Brain microvascular endothelial cell (primary cell): ENCODE measurements at regions not wholly inside any gene's neighbourhood (a gene's known extent, or its start where the extent isn't known, plus 50 kb on each side); places are given as distances from the start of the nearest gene placed in this dataset.

Experiments used
- DNase-seq: peaks from one replicate; pipeline ENCODE4 v3.0.0-alpha.2; 2020
- H3K27ac ChIP-seq: fragments of 250-450 bp; sonication (Bioruptor Pico); 2 replicates; pipeline ENCODE4 v1.5.1; 2020; ENCODE audit warnings: mild to moderate bottlenecking, moderate library complexity
- H3K27me3 ChIP-seq: fragments of 250-450 bp; sonication (Bioruptor Pico); replicated peaks from 2 replicates; pipeline ENCODE4 v1.5.1; 2020; ENCODE audit warnings: mild to moderate bottlenecking
- H3K36me3 ChIP-seq: fragments of 250-450 bp; sonication (Bioruptor Pico); replicated peaks from 2 replicates; pipeline ENCODE4 v1.5.1; 2020; ENCODE audit warnings: mild to moderate bottlenecking
- H3K4me3 ChIP-seq: 2 replicates; pipeline ENCODE4 v1.5.1; 2011; ENCODE audit warnings: low read depth, mild to moderate bottlenecking, control low read depth, low read length, moderate library complexity
- in situ Hi-C: cut with HindIII; loops from 2 replicates; pipeline ENCODE4 v1.10.0; 2017; ENCODE audit warnings: low sequenced_read_pairs, low pct_ligation_motif_present
- TF ChIP-seq, protein P1 (sequence below): IDR thresholded peaks from 2 replicates; pipeline ENCODE4 v1.5.1; 2011; ENCODE audit warnings: low read depth, mild to moderate bottlenecking, moderate library complexity, low read length, control low read depth, inconsistent platforms; ENCODE audit errors: missing control alignments

GRCh38 chr2:23323198-23323916, 61.6 kb upstream of the KLHL29 start:
- no peak for DNase-seq
- in situ Hi-C loops: no loop called here

GRCh38 chr2:23323917-23324680, 60.9 kb upstream of the KLHL29 start:
- no peaks in the 10 kb centered on the region for H3K27me3 ChIP-seq
- no peaks in the 10 kb centered on the region for H3K36me3 ChIP-seq
- in situ Hi-C loops: no loop called here
- no peak overlapping the region for H3K27ac ChIP-seq
- DNase-seq: no peak
- no peak overlapping the region for H3K4me3 ChIP-seq
- TF ChIP-seq, protein P1, sequence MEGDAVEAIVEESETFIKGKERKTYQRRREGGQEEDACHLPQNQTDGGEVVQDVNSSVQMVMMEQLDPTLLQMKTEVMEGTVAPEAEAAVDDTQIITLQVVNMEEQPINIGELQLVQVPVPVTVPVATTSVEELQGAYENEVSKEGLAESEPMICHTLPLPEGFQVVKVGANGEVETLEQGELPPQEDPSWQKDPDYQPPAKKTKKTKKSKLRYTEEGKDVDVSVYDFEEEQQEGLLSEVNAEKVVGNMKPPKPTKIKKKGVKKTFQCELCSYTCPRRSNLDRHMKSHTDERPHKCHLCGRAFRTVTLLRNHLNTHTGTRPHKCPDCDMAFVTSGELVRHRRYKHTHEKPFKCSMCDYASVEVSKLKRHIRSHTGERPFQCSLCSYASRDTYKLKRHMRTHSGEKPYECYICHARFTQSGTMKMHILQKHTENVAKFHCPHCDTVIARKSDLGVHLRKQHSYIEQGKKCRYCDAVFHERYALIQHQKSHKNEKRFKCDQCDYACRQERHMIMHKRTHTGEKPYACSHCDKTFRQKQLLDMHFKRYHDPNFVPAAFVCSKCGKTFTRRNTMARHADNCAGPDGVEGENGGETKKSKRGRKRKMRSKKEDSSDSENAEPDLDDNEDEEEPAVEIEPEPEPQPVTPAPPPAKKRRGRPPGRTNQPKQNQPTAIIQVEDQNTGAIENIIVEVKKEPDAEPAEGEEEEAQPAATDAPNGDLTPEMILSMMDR: no peak

More at GRCh38 chr2:23323198-23323916, 61.6 kb upstream of the KLHL29 start:
- TF ChIP-seq, protein P1: no peak
- Histone ChIP-seq H3K4me3 (no peak overlapping the region), H3K27me3 (no peaks in the 10 kb centered on the region), H3K27ac (no peak overlapping the region), H3K36me3 (no peaks in the 10 kb centered on the region)

GRCh38 chr2:23326330-23326729, 58.6 kb upstream of the KLHL29 start:
- TF ChIP-seq, protein P1: no peak
- Histone ChIP-seq H3K27ac (no peak overlapping the region), H3K27me3 (no peaks in the 10 kb centered on the region), H3K4me3 (no peak overlapping the region), H3K36me3 (no peaks in the 10 kb centered on the region)
- DNase-seq: no peak
- in situ Hi-C loops: no loop called here

GRCh38 chr2:23327416-23327815, 57.6 kb upstream of the KLHL29 start:
- H3K4me3 ChIP-seq: no peak overlapping the region
- in situ Hi-C loops: no loop called here
- no peak overlapping the region for H3K27ac ChIP-seq
- H3K27me3 ChIP-seq: no peaks in the 10 kb centered on the region
- no peaks in the 10 kb centered on the region for H3K36me3 ChIP-seq
- TF ChIP-seq, protein P1: no peak
- DNase-seq: no peak

- H3K36me3 ChIP-seq: no peaks in the 10 kb centered on the region
- no peak for DNase-seq
- H3K27ac ChIP-seq: no peak overlapping the region
- no peaks in the 10 kb centered on the region for H3K27me3 ChIP-seq
- in situ Hi-C loops: no loop called here
- H3K4me3 ChIP-seq: no peak overlapping the region
- TF ChIP-seq, protein P1: no peak
Observed at GRCh38 chr2:23327887-23328286, 57.1 kb upstream of the KLHL29 start.
